ENCODE measurements at regions not wholly inside any gene's neighbourhood (a gene's known extent, or its start where the extent isn't known, plus 50 kb on each side); places are given as distances from the start of the nearest gene placed in this dataset.

GRCh38 chr7:81498176-81498575 lies 271.7 kb downstream of the HGF start:
- TF ChIP-seq CTCF (conservative IDR thresholded peaks at IDR 0.05 in 1 of 2, IDR thresholded peaks at IDR 0.05 in 1 of 2; ENCODE audit: low read depth in 1 of 2, low read length in 2 of 2), result no peak
- TF ChIP-seq EZH2 (IDR thresholded peaks at IDR 0.05; ENCODE audit: low read length, missing control alignments), result no peak

All from fibroblast of lung (primary cell).